SK-N-SH (cell line): ENCODE measurements at regions not wholly inside any gene's neighbourhood (a gene's known extent, or its start where the extent isn't known, plus 50 kb on each side); places are given as distances from the start of the nearest gene placed in this dataset.

Experiments
- CTCF ChIA-PET: fragments of 300-600, 350-600 bp; formaldehyde crosslinking; extraction: SDS; loops from one replicate; lab custom pipeline; 2021; lab: Yijun Ruan, JAX
- POLR2A ChIA-PET: fragments of 350-600 bp; sonication (Branson Sonifier 250); formaldehyde crosslinking; extraction: SDS; loops from one replicate; lab custom pipeline; 2020; ENCODE audit warnings: antibody characterized with exemption, inconsistent platforms; lab: Yijun Ruan, JAX
- DNase-seq: peaks from one replicate; pipeline ENCODE4 v3.0.0; 2012
- H2AFZ ChIP-seq: fragments of 200-600 bp; sonication (generic); 2 replicates; pipeline ENCODE4 v1.8.1; 2016; ENCODE audit warnings: antibody characterized with exemption, mild to moderate bottlenecking, low read depth
- H3F3A ChIP-seq: fragments of 200-600 bp; sonication (generic); replicated peaks from 2 replicates; pipeline ENCODE3; 2016; ENCODE audit warnings: antibody characterized with exemption, mild to moderate bottlenecking; ENCODE audit not compliant: insufficient read depth
- H3K27ac ChIP-seq, 2 experiments: fragments of 200-500 bp in 1 of 2; fragments of 200-600 bp in 1 of 2; sonication (Bioruptor generic) in 1 of 2; sonication (generic), shearing (Covaris generic) in 1 of 2; 2 replicates each; pipeline versions ENCODE4 v1.5.1 to v1.6.1; 2014 to 2016; ENCODE audit warnings: low read depth in 2 of 2, inconsistent platforms in 1 of 2, low read length in 1 of 2, mild to moderate bottlenecking in 1 of 2, mixed read lengths in 1 of 2
- H3K27me3 ChIP-seq: fragments of 200-600 bp; sonication (generic), shearing (Covaris generic); 2 replicates; pipeline ENCODE4 v1.6.1; 2016; ENCODE audit warnings: mixed run types; ENCODE audit not compliant: insufficient read depth
- H3K36me3 ChIP-seq, 2 experiments: fragments of 200-500 bp in 1 of 2; fragments of 200-600 bp in 1 of 2; sonication (Bioruptor generic) in 1 of 2; sonication (generic) in 1 of 2; replicated peaks in 1 of 2; 2 replicates each; pipeline versions ENCODE3 to v1.5.1; 2014 to 2016; ENCODE audit warnings: low read length in 1 of 2, mild to moderate bottlenecking in 1 of 2; ENCODE audit not compliant: insufficient read depth in 2 of 2, control insufficient read depth in 1 of 2
- H3K4me1 ChIP-seq, 2 experiments: fragments of 200-500 bp in 1 of 2; fragments of 200-600 bp in 1 of 2; sonication (Bioruptor generic) in 1 of 2; sonication (generic), shearing (Covaris generic) in 1 of 2; 2 replicates each; pipeline versions ENCODE4 v1.5.1 to v1.6.1; 2014 to 2016; ENCODE audit warnings: low read depth in 1 of 2, low read length in 1 of 2, mixed run types in 1 of 2; ENCODE audit not compliant: insufficient read depth in 2 of 2, control insufficient read depth in 1 of 2
- H3K4me2 ChIP-seq: fragments of 200-600 bp; sonication (generic), shearing (Covaris generic); 2 replicates; pipeline ENCODE4 v1.6.1; 2017; ENCODE audit warnings: mixed run types
- H3K4me3 ChIP-seq, 2 experiments: fragments of 200-500 bp in 1 of 2; fragments of 200-600 bp in 1 of 2; sonication (Bioruptor generic) in 1 of 2; sonication (generic), shearing (Covaris generic) in 1 of 2; 2 replicates each; pipeline versions ENCODE4 v1.5.1 to v1.8.1; 2014 to 2016; ENCODE audit warnings: low read depth in 2 of 2, inconsistent platforms in 1 of 2, low read length in 1 of 2, mild to moderate bottlenecking in 1 of 2, mixed read lengths in 1 of 2, moderate library complexity in 1 of 2
- H3K79me2 ChIP-seq: fragments of 200-600 bp; sonication (generic); 2 replicates; pipeline ENCODE4 v1.8.1; 2017; ENCODE audit warnings: mild to moderate bottlenecking; ENCODE audit not compliant: insufficient read depth
- H3K9ac ChIP-seq: fragments of 200-600 bp; sonication (generic); 2 replicates; pipeline ENCODE4 v1.6.1; 2017; ENCODE audit warnings: mixed run types
- H3K9me2 ChIP-seq: fragments of 200-600 bp; sonication (generic); 2 replicates; pipeline ENCODE4 v1.6.1; 2017; ENCODE audit warnings: mixed run types
- H3K9me3 ChIP-seq: fragments of 200-600 bp; sonication (generic); 2 replicates; pipeline ENCODE4 v1.6.1; 2017; ENCODE audit warnings: mixed run types, mild to moderate bottlenecking, moderate library complexity
- H4K20me1 ChIP-seq: fragments of 200-600 bp; sonication (generic); 2 replicates; pipeline ENCODE4 v1.6.1; 2017; ENCODE audit warnings: mild to moderate bottlenecking, mixed run types; ENCODE audit not compliant: insufficient read depth
- CTCF ChIP-seq: fragments of 200-600 bp; sonication (generic); IDR thresholded peaks from 2 replicates; pipeline ENCODE4 v1.6.1; 2017; ENCODE audit warnings: antibody characterized with exemption, mild to moderate bottlenecking, moderate library complexity
- ELF1 ChIP-seq: IDR thresholded peaks from 2 replicates; pipeline ENCODE4 v1.4.0; 2012
- EZH2phosphoT487 ChIP-seq: fragments of 200-600 bp; sonication (generic); IDR thresholded peaks from 2 replicates; pipeline ENCODE4 v1.6.1; 2017; ENCODE audit warnings: low read depth, mixed run types, mild to moderate bottlenecking, antibody characterized with exemption, moderate library complexity, borderline replicate concordance
- FOXJ3 ChIP-seq: sonication (generic); formaldehyde crosslinking; IDR thresholded peaks from 2 replicates; pipeline ENCODE4 v1.5.1; 2020; ENCODE audit warnings: mild to moderate bottlenecking, missing genetic modification reagents
- FOXM1 ChIP-seq: IDR thresholded peaks from 2 replicates; pipeline ENCODE4 v1.4.0; 2012; ENCODE audit warnings: low read depth, mild to moderate bottlenecking
- GABPA ChIP-seq: IDR thresholded peaks from 2 replicates; pipeline ENCODE4 v1.4.0; 2012; ENCODE audit warnings: low read depth, mild to moderate bottlenecking
- GATA2 ChIP-seq: sonication (generic); formaldehyde crosslinking; IDR thresholded peaks from 2 replicates; pipeline ENCODE4 v1.5.0; 2020; ENCODE audit warnings: mild to moderate bottlenecking, missing genetic modification reagents
- MEF2A ChIP-seq: IDR thresholded peaks from 2 replicates; pipeline ENCODE4 v1.4.0; 2012; ENCODE audit warnings: low read depth, borderline replicate concordance
- NRF1 ChIP-seq: IDR thresholded peaks from 2 replicates; pipeline ENCODE4 v1.6.1; 2012; ENCODE audit warnings: low read depth, mild to moderate bottlenecking, low read length
- RAD21 ChIP-seq: IDR thresholded peaks from 2 replicates; pipeline ENCODE4 v1.6.1; 2012; ENCODE audit warnings: mild to moderate bottlenecking, low read length
- RXRA ChIP-seq: IDR thresholded peaks from 2 replicates; pipeline ENCODE4 v1.4.0; 2012; ENCODE audit warnings: low read depth, mild to moderate bottlenecking, borderline replicate concordance
- TCF12 ChIP-seq: IDR thresholded peaks from 2 replicates; pipeline ENCODE4 v1.4.0; 2012
- WGBS: methylation state at CpG from one replicate; pipeline ENCODE4 v1.1.6; 2017; ENCODE audit warnings: low lambda C conversion rate; 5-methylcytosine and 5-hydroxymethylcytosine counted together
- TF ChIP-seq, protein P1 (sequence below): fragments of 150-350 bp; IDR thresholded peaks from 2 replicates; pipeline ENCODE4 v1.6.1; 2017; ENCODE audit warnings: antibody characterized with exemption, low read length, low read depth, borderline replicate concordance
- TF ChIP-seq, protein P2 (sequence below): IDR thresholded peaks from 2 replicates; pipeline ENCODE4 v1.4.0; 2012; ENCODE audit warnings: low read depth
- TF ChIP-seq, protein P3 (sequence below): fragments of 150-350 bp; IDR thresholded peaks from 2 replicates; pipeline ENCODE4 v1.6.1; 2016; ENCODE audit warnings: mild to moderate bottlenecking, low read depth, low read length

DNA sequence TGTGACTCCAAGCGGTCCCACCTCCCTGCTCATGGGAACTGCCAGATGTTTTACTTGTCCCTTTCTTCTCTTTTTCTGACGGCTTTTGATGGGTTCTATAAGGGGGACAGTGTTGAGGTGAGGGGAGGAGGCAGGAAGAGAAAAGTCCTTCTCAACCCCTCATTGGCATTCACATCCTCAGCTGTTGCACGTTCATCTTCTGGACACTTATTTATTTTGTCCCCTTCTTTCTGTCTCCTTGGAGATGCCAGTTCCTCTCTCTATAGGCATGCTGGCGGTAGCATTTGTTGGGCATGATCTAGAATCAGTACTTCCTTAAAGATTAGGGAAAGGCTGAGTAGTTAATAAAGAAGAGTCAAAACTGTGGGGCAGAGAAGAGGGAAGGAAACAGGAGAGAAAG is 99.0 kb upstream of the KLHL14 start:
- TF ChIP-seq RAD21 (no peak), CTCF (no peak), NRF1 (no peak), EZH2phosphoT487 (no peak), FOXJ3 (no peak), TCF12 (no peak), GABPA (no peak), FOXM1 (no peak), RXRA (no peak)
- TF ChIP-seq, protein P1, sequence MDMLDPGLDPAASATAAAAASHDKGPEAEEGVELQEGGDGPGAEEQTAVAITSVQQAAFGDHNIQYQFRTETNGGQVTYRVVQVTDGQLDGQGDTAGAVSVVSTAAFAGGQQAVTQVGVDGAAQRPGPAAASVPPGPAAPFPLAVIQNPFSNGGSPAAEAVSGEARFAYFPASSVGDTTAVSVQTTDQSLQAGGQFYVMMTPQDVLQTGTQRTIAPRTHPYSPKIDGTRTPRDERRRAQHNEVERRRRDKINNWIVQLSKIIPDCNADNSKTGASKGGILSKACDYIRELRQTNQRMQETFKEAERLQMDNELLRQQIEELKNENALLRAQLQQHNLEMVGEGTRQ = no peak
- TF ChIP-seq, protein P2, sequence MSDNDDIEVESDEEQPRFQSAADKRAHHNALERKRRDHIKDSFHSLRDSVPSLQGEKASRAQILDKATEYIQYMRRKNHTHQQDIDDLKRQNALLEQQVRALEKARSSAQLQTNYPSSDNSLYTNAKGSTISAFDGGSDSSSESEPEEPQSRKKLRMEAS = no peak
- TF ChIP-seq, all 33 proteins: peak for 0
- H3K9ac ChIP-seq = no peak overlapping the region
- DNase-seq = no peak
- H3K9me3 ChIP-seq = no peaks in the 10 kb centered on the region
- POLR2A ChIA-PET = no interaction called here
- no peaks in the 10 kb centered on the region for H3F3A ChIP-seq
- H3K4me2 ChIP-seq = no peak overlapping the region
- no peak overlapping the region for H2AFZ ChIP-seq
- H3K4me3 ChIP-seq = no peak overlapping the region
- H3K9me2 ChIP-seq = no peaks in the 10 kb centered on the region
- H3K79me2 ChIP-seq = no peaks in the 10 kb centered on the region
- no peaks in the 10 kb centered on the region for H3K4me1 ChIP-seq
- no peaks in the 10 kb centered on the region; the same call in 1 of the 2 replicates for H3K27me3 ChIP-seq
- CTCF ChIA-PET = no interaction called here
- no peaks in the 10 kb centered on the region for H3K36me3 ChIP-seq
- no peak overlapping the region for H3K27ac ChIP-seq
- WGBS = 39% methylated on average over 4 of the region's 4 CpGs
- H4K20me1 ChIP-seq = no peaks in the 10 kb centered on the region

DNA sequence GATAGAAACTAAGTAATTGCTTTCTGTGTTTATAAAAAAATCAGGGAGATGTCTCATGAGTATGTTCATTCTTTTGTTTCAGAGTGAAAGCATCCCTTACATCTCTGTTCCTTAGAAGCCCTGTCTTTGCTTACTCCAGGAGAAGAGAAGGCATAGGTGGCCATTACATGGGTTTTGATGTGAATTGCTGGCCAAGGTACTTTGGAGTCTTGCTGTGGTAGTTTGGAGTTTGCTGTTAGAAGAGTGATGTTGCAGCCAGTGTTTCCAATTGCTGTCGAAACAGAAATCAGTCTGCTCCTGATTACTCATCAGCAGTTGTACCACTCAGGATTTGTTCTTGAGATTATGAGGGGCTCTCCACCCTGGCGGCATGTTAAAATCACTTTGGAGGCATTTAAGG is 97.8 kb upstream of the KLHL14 start:
- no peak for DNase-seq
- H3K36me3 ChIP-seq = no peaks in the 10 kb centered on the region
- no peak overlapping the region for H3K27ac ChIP-seq
- no peaks in the 10 kb centered on the region; the same call in 1 of the 2 replicates for H3K27me3 ChIP-seq
- ChIA-PET CTCF (no interaction called here), POLR2A (no interaction called here)
- no peak overlapping the region for H2AFZ ChIP-seq
- TF ChIP-seq ELF1 (no peak), MEF2A (no peak), RXRA (no peak), GATA2 (no peak)
- TF ChIP-seq, protein P3, sequence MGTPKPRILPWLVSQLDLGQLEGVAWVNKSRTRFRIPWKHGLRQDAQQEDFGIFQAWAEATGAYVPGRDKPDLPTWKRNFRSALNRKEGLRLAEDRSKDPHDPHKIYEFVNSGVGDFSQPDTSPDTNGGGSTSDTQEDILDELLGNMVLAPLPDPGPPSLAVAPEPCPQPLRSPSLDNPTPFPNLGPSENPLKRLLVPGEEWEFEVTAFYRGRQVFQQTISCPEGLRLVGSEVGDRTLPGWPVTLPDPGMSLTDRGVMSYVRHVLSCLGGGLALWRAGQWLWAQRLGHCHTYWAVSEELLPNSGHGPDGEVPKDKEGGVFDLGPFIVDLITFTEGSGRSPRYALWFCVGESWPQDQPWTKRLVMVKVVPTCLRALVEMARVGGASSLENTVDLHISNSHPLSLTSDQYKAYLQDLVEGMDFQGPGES = no peak
- TF ChIP-seq, all 33 proteins: peak for 0
- H3K4me2 ChIP-seq = no peak overlapping the region
- no peaks in the 10 kb centered on the region for H4K20me1 ChIP-seq
- H3F3A ChIP-seq = no peaks in the 10 kb centered on the region
- no peaks in the 10 kb centered on the region for H3K79me2 ChIP-seq
- 10% methylated on average over 2 of the region's 2 CpGs for WGBS
- no peaks in the 10 kb centered on the region for H3K4me1 ChIP-seq
- H3K4me3 ChIP-seq = no peak overlapping the region
- no peaks in the 10 kb centered on the region for H3K9me2 ChIP-seq
- no peak overlapping the region for H3K9ac ChIP-seq
- no peaks in the 10 kb centered on the region for H3K9me3 ChIP-seq
